NCI-H2107 (cell line): ENCODE measurements at regions not wholly inside any gene's neighbourhood (a gene's known extent, or its start where the extent isn't known, plus 50 kb on each side); places are given as distances from the start of the nearest gene placed in this dataset.

Source experiments
- DNase-seq: peaks from one replicate; lab custom pipeline; 2025; lab: John Stamatoyannopoulos, UW

- DNase-seq: no peak
Observed at GRCh38 chr14:29037411-29037810, 270.8 kb downstream of the FOXG1 start.

- DNase-seq: no peak
Observed at GRCh38 chr14:29039171-29039570, 272.6 kb downstream of the FOXG1 start.

GRCh38 chr14:29042551-29042950 is 276.0 kb downstream of the FOXG1 start:
- DNase-seq: no peak

- DNase-seq: no peak
Observed at GRCh38 chr14:29043737-29044136, 277.1 kb downstream of the FOXG1 start.

- no peak for DNase-seq
Observed at GRCh38 chr14:29045237-29045636, 278.6 kb downstream of the FOXG1 start.

GRCh38 chr14:29054119-29054518 is 287.5 kb downstream of the FOXG1 start:
- DNase-seq: no peak

GRCh38 chr14:29056041-29056566 is 289.5 kb downstream of the FOXG1 start:
- DNase-seq: no peak

- DNase-seq: no peak
Observed at GRCh38 chr14:29061702-29062101, 295.1 kb downstream of the FOXG1 start.

GRCh38 chr14:29062466-29062865 is 295.9 kb downstream of the FOXG1 start:
- no peak for DNase-seq

- no peak for DNase-seq
Observed at GRCh38 chr14:29062976-29063375, 296.4 kb downstream of the FOXG1 start.

GRCh38 chr14:29064305-29064900 is 297.8 kb downstream of the FOXG1 start:
- DNase-seq: no peak

GRCh38 chr14:29069228-29069627 is 302.6 kb downstream of the FOXG1 start:
- no peak for DNase-seq

GRCh38 chr14:29075761-29076160 is 309.2 kb downstream of the FOXG1 start:
- no peak for DNase-seq

- DNase-seq: no peak
Observed at GRCh38 chr14:29077916-29078315, 311.3 kb downstream of the FOXG1 start.

GRCh38 chr14:29078810-29079522 is 312.4 kb downstream of the FOXG1 start:
- DNase-seq: no peak

GRCh38 chr14:29085546-29085945 is 319.0 kb downstream of the FOXG1 start:
- DNase-seq: no peak

GRCh38 chr14:29089849-29090248 is 323.3 kb downstream of the FOXG1 start:
- DNase-seq: no peak

GRCh38 chr14:29092121-29092520 is 325.5 kb downstream of the FOXG1 start:
- no peak for DNase-seq

GRCh38 chr14:29097476-29097875 is 330.9 kb downstream of the FOXG1 start:
- no peak for DNase-seq

- DNase-seq: no peak
Observed at GRCh38 chr14:29098656-29099055, 332.1 kb downstream of the FOXG1 start.

GRCh38 chr14:29102266-29102665 is 335.7 kb downstream of the FOXG1 start:
- no peak for DNase-seq

GRCh38 chr14:29102996-29103395 is 336.4 kb downstream of the FOXG1 start:
- no peak for DNase-seq

GRCh38 chr14:29108908-29109307 is 342.3 kb downstream of the FOXG1 start:
- DNase-seq: no peak

- DNase-seq: no peak
Observed at GRCh38 chr14:29109589-29109988, 343.0 kb downstream of the FOXG1 start.
